Pancreas (tissue), 10 donors: ENCODE measurements at regions not wholly inside any gene's neighbourhood (a gene's known extent, or its start where the extent isn't known, plus 50 kb on each side); places are given as distances from the start of the nearest gene placed in this dataset.

Experiments used
- ATAC-seq, 4 donors: fragments of 200-7000 bp; cut with Tn5 transposase; one replicate each; pipeline versions ENCODE4 v1.8.0 to v1.9.1; 2020; ENCODE audit warnings: mild to moderate bottlenecking in 4 of 4, moderate library complexity in 4 of 4
- DNase-seq, 6 donors: peaks; one replicate each; pipeline ENCODE4 v3.0.0-alpha.2; 2020
- FAIRE-seq: peaks from 2 replicates; lab custom pipeline; 2012; peaks lifted over from hg19 to GRCh38; lab: Jason Lieb, UNC
- H3K27ac ChIP-seq, 4 donors: fragments of 200-600 bp; sonication (generic); 1 replicate in 3 of 4; 2 replicates in 1 of 4; pipeline versions ENCODE4 v1.5.0 to v1.8.0; 2020
- H3K27me3 ChIP-seq, 4 donors: fragments of 200-600 bp; one replicate each; pipeline ENCODE4 v1.8.0; 2021
- H3K36me3 ChIP-seq, 3 donors: fragments of 200-600 bp; sonication (generic) in 1 of 3; one replicate each; pipeline versions ENCODE4 v1.5.0 to v1.8.0; 2020 to 2021
- H3K4me1 ChIP-seq, 3 donors: fragments of 200-600 bp; one replicate each; pipeline ENCODE4 v1.8.0; 2021
- H3K4me3 ChIP-seq, 4 donors: fragments of 200-600 bp; sonication (generic) in 2 of 4; one replicate each; pipeline versions ENCODE4 v1.5.0 to v1.8.0; 2020 to 2021
- H3K9me3 ChIP-seq, 4 donors: fragments of 200-600 bp; one replicate each; pipeline ENCODE4 v1.8.0; 2021
- WGBS, 2 donors: extraction: QIAGEN DNeasy Blood & Tissue Kit; methylation state at CpG; one replicate each; pipeline ENCODE4 v1.1.7; 2013; 5-methylcytosine and 5-hydroxymethylcytosine counted together
- intact Hi-C, 3 donors: fragments of 100-400 bp; cut with DNase I; formaldehyde crosslinking; loops; one replicate each; pipeline versions ENCODE4 v1.11.1 to v1.14.2; 2022
- TF ChIP-seq, protein P1 (sequence below), 4 donors: fragments of 200-600 bp; sonication (generic) in 3 of 4; IDR thresholded peaks; one replicate each; pipeline versions ENCODE4 v1.5.0 to v1.8.0; 2021; ENCODE audit warnings: antibody characterized with exemption in 4 of 4
- donor health status: healthy with polysubstance abuse.
- donor health status: DM: no; HTN: no; CAD: no; lungs with moderate emphysema.
- donor health status: DM: no; HTN: no; CAD: no.
- donor health status: control.
- donor health status: control.
- donor health status: Bipolar disorder and iron deficiency.
- donor health status: DM: yes; HTN: yes; CAD: no.
- donor health status: DM: no; HTN: no; CAD: no.
- donor health status: DM: no; HTN: no; CAD: no.
- donor health status: DM: yes; HTN: yes; CAD: no.

DNA sequence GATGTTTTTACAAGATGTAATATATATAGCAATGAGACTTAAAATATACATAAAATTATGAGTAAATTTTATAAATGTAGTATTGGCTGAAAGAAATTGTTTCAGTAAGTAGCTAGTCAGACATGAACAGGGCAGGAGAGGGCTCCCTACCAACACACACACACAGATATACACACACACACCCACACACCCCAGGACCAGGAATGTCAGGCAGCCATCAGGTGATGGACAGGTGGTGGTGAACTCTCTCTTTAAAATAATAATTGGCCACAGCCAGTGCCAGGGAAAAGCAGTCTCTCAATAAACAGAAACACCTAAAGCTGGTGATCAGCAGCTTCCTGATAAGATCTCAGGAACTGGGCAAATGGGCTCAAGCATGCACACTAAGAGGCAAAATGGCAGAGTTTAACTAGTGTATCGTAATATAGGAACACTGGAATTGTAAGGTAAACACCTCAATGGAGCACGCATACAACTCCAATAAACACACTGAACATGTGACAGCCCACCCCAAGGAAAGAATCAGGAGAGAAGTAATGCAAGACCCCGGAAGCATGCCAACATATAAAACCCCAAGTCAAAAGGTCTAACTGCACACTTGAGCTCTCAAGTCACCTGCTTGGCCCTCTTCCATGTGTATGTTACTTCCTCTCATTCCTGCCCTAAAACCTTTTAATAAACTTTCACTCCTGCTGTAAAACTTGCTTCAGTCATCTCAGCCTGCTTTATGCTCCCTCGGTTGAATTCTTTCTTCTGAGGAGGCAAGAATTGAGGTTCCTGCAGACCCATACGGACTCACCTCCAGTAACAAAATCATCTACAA, 1034.1 kb upstream of the SEMA6D start:
- FAIRE-seq = no peak
- Histone ChIP-seq H3K4me3 (no peak overlapping the region), H3K27me3 (no peaks in the 10 kb centered on the region), H3K9me3 (no peaks in the 10 kb centered on the region), H3K4me1 (no peaks in the 10 kb centered on the region), H3K27ac (no peak overlapping the region), H3K36me3 (no peaks in the 10 kb centered on the region)
- intact Hi-C loops = no loop called here
- 85 to 88% methylated on average over 5 of the region's 5 CpGs for WGBS, 2 donors
- ATAC-seq = no peak
- TF ChIP-seq, protein P1, sequence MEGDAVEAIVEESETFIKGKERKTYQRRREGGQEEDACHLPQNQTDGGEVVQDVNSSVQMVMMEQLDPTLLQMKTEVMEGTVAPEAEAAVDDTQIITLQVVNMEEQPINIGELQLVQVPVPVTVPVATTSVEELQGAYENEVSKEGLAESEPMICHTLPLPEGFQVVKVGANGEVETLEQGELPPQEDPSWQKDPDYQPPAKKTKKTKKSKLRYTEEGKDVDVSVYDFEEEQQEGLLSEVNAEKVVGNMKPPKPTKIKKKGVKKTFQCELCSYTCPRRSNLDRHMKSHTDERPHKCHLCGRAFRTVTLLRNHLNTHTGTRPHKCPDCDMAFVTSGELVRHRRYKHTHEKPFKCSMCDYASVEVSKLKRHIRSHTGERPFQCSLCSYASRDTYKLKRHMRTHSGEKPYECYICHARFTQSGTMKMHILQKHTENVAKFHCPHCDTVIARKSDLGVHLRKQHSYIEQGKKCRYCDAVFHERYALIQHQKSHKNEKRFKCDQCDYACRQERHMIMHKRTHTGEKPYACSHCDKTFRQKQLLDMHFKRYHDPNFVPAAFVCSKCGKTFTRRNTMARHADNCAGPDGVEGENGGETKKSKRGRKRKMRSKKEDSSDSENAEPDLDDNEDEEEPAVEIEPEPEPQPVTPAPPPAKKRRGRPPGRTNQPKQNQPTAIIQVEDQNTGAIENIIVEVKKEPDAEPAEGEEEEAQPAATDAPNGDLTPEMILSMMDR (IDR thresholded peaks at IDR 0.05) = no peak
- DNase-seq = no peak

- no peak for FAIRE-seq
- WGBS, 2 donors = 0 to 87% methylated on average over 1 of the region's 1 CpG
Measured at GRCh38 chr15:46685096-46685495, 1032.2 kb upstream of the SEMA6D start.

DNA sequence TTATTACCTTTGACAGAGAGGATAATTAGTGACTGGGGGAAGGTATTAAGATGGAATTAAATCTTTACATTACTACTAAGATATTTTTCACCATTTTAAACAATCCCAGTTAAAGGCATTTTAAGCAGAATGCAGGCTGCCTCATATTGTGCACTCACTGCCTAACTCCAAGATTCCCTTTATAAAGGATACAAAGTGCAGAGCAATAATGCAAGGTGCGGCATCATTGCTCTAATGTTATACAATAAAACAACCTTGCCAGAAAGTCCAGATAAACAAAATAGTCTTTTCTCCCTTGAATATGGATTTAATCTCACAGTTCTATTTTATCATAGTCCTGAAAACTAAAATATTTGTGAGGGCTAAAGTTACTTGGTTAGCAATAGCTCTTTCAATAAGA, 1031.6 kb upstream of the SEMA6D start:
- Histone ChIP-seq H3K4me3 (no peak overlapping the region), H3K9me3 (no peaks in the 10 kb centered on the region), H3K27ac (no peak overlapping the region), H3K27me3 (no peaks in the 10 kb centered on the region), H3K36me3 (no peaks in the 10 kb centered on the region), H3K4me1 (no peaks in the 10 kb centered on the region)
- ATAC-seq (no peak), DNase-seq (no peak), FAIRE-seq (no peak)
- TF ChIP-seq, protein P1 (IDR thresholded peaks at IDR 0.05) = no peak
- WGBS, 2 donors = 94% methylated on average over 1 of the region's 1 CpG
- intact Hi-C loops = no loop called here

More at GRCh38 chr15:46685096-46685495, 1032.2 kb upstream of the SEMA6D start:
- H3K9me3 ChIP-seq = no peaks in the 10 kb centered on the region
- no peaks in the 10 kb centered on the region for H3K27me3 ChIP-seq
- no peaks in the 10 kb centered on the region for H3K36me3 ChIP-seq
- no peaks in the 10 kb centered on the region for H3K4me1 ChIP-seq
- ATAC-seq = no peak
- no peak for DNase-seq
- no peak overlapping the region for H3K4me3 ChIP-seq
- H3K27ac ChIP-seq = no peak overlapping the region
- intact Hi-C loops = no loop called here
- TF ChIP-seq, protein P1 (IDR thresholded peaks at IDR 0.05) = no peak

DNA sequence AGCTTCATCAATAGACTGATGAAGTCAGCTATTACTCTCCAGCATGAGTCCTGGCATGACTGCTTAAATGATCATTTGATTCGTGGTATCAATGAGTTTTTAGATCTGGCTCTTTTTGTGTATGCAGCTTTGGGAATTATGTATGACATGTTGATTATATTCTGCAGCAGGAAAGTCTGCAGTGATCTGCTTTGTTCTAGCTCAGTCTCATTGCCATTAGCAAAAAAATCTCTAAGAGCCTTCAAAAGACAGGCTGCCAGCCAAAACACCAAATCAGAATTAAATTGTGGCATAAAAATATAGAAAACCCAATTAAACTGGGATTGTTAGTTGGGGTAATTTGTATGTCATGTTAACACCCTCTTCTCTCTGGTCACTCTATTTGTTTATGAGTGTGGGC, 1021.0 kb upstream of the SEMA6D start:
- no peaks in the 10 kb centered on the region for H3K4me1 ChIP-seq
- no peaks in the 10 kb centered on the region for H3K27me3 ChIP-seq
- no peak for FAIRE-seq
- intact Hi-C loops = no loop called here
- WGBS, 2 donors = 5 to 10% methylated on average over 1 of the region's 1 CpG
- ATAC-seq = no peak
- H3K9me3 ChIP-seq = no peaks in the 10 kb centered on the region
- H3K4me3 ChIP-seq = no peak overlapping the region
- no peak overlapping the region for H3K27ac ChIP-seq
- no peak for DNase-seq
- no peaks in the 10 kb centered on the region for H3K36me3 ChIP-seq
- TF ChIP-seq, protein P1 (IDR thresholded peaks at IDR 0.05) = no peak

GRCh38 chr15:46701346-46701745, 1016.0 kb upstream of the SEMA6D start:
- DNase-seq = no peak
- Histone ChIP-seq H3K27ac (no peak overlapping the region), H3K27me3 (no peaks in the 10 kb centered on the region), H3K9me3 (no peaks in the 10 kb centered on the region), H3K4me3 (no peak overlapping the region), H3K36me3 (no peaks in the 10 kb centered on the region), H3K4me1 (no peaks in the 10 kb centered on the region)
- TF ChIP-seq, protein P1 (IDR thresholded peaks at IDR 0.05) = no peak
- no peak for FAIRE-seq
- no peak for ATAC-seq
- 86 to 92% methylated on average over 1 of the region's 1 CpG for WGBS, 2 donors
- intact Hi-C loops = no loop called here
